CD4-positive, alpha-beta memory T cell (primary cell): ENCODE measurements at regions not wholly inside any gene's neighbourhood (a gene's known extent, or its start where the extent isn't known, plus 50 kb on each side); places are given as distances from the start of the nearest gene placed in this dataset.

Experiments
- CTCF ChIA-PET: fragments of 350-600 bp; sonication (Branson Sonifier 250); formaldehyde crosslinking; loops from one replicate; lab custom pipeline; 2021; ENCODE audit warnings: inconsistent platforms; ENCODE audit not compliant: partially characterized antibody; lab: Charles Lee
- POLR2A ChIA-PET: fragments of 350-600 bp; sonication (Branson Sonifier 250); formaldehyde crosslinking; loops from one replicate; lab custom pipeline; 2021; ENCODE audit not compliant: partially characterized antibody; lab: Charles Lee
- DNase-seq, 5 donors: peaks; one replicate each; pipeline versions ENCODE4 v3.0.0 to v3.0.0-alpha.2; 2020 to 2022; ENCODE audit warnings: mixed read lengths in 1 of 5
- H3K27ac ChIP-seq: one replicate; pipeline ENCODE4 v1.7.0; 2013; ENCODE audit warnings: low read depth, low read length
- H3K27me3 ChIP-seq: 2 replicates; pipeline ENCODE4 v1.7.0; 2013; ENCODE audit warnings: mild to moderate bottlenecking, low read length, moderate library complexity; ENCODE audit not compliant: insufficient read depth
- H3K36me3 ChIP-seq: 2 replicates; pipeline ENCODE4 v1.7.0; 2013; ENCODE audit warnings: mild to moderate bottlenecking, low read length, moderate library complexity; ENCODE audit not compliant: insufficient read depth
- H3K4me1 ChIP-seq: 2 replicates; pipeline ENCODE4 v1.7.0; 2013; ENCODE audit warnings: mild to moderate bottlenecking, low read length, moderate library complexity; ENCODE audit not compliant: insufficient read depth
- H3K4me3 ChIP-seq, 2 donors: one replicate each; pipeline ENCODE4 v1.7.0; 2013; ENCODE audit warnings: low read length in 2 of 2, mild to moderate bottlenecking in 1 of 2
- H3K9me3 ChIP-seq, 2 donors: one replicate each; pipeline ENCODE4 v1.7.0; 2013; ENCODE audit warnings: low read length in 2 of 2, control low read depth in 1 of 2; ENCODE audit not compliant: control insufficient read depth in 1 of 2
- H3K27ac Mint-ChIP-seq, 7 donors: one replicate each; pipeline ENCODE4 v1.8.0; 2020 to 2021; ENCODE audit warnings: mixed read lengths in 7 of 7, mild to moderate bottlenecking in 6 of 7, inconsistent platforms in 3 of 7, moderate library complexity in 3 of 7
- H3K27me3 Mint-ChIP-seq, 2 donors: one replicate each; pipeline ENCODE4 v1.8.0; 2020 to 2021; ENCODE audit warnings: mixed read lengths in 2 of 2
- H3K36me3 Mint-ChIP-seq, 2 donors: one replicate each; pipeline ENCODE4 v1.8.0; 2020 to 2021; ENCODE audit warnings: mixed read lengths in 2 of 2, inconsistent platforms in 1 of 2, mild to moderate bottlenecking in 1 of 2
- H3K4me1 Mint-ChIP-seq, 4 donors: one replicate each; pipeline ENCODE4 v1.8.0; 2020 to 2021; ENCODE audit warnings: mixed read lengths in 4 of 4, mild to moderate bottlenecking in 1 of 4
- H3K4me3 Mint-ChIP-seq, 8 donors: one replicate each; pipeline ENCODE4 v1.8.0; 2020 to 2021; ENCODE audit warnings: mixed read lengths in 8 of 8, mild to moderate bottlenecking in 7 of 8, moderate library complexity in 6 of 8, inconsistent platforms in 3 of 8
- H3K9me3 Mint-ChIP-seq, 8 donors: one replicate each; pipeline ENCODE4 v1.8.0; 2020 to 2021; ENCODE audit warnings: mixed read lengths in 8 of 8, mild to moderate bottlenecking in 5 of 8, inconsistent platforms in 3 of 8, moderate library complexity in 1 of 8
- intact Hi-C: fragments of 100-400 bp; cut with micrococcal nuclease; formaldehyde crosslinking; loops from one replicate; pipeline ENCODE4 v1.15.1; 2023

GRCh38 chr15:39242345-39242744 lies 338.5 kb upstream of the THBS1 start:
- peaks cover 0 to 9% of the 10 kb centered on the region in 2 donors for H3K27me3 Mint-ChIP-seq
- H3K9me3 Mint-ChIP-seq = peaks cover 0 to 6% (median 0%) of the 10 kb centered on the region in 8 donors
- POLR2A ChIA-PET = no interaction called here

GRCh38 chr15:39243396-39243795 lies 337.5 kb upstream of the THBS1 start:
- no peak overlapping the region for H3K4me3 ChIP-seq
- no peak for DNase-seq
- Mint-ChIP-seq H3K36me3 (no peaks in the 10 kb centered on the region), H3K27ac (no peak overlapping the region), H3K4me3 (no peak overlapping the region), H3K27me3 (peaks cover 0 to 9% of the 10 kb centered on the region in 2 donors), H3K4me1 (no peaks in the 10 kb centered on the region), H3K9me3 (peaks cover 0 to 6% (median 0%) of the 10 kb centered on the region in 8 donors)
- POLR2A ChIA-PET = no interaction called here
- CTCF ChIA-PET = interaction anchor here (0.9 kb wide), 1 partner anchor 10 kb away, joined by 4 read pairs; no protein-coding TSS in a partner anchor
- no peaks in the 10 kb centered on the region for H3K9me3 ChIP-seq
- H3K27ac ChIP-seq = no peak overlapping the region
- H3K27me3 ChIP-seq = no peaks in the 10 kb centered on the region
- no peaks in the 10 kb centered on the region for H3K4me1 ChIP-seq
- intact Hi-C loops = no loop called here
- H3K36me3 ChIP-seq = no peaks in the 10 kb centered on the region

More at GRCh38 chr15:39242345-39242744, 338.5 kb upstream of the THBS1 start:
- Mint-ChIP-seq H3K27ac (no peak overlapping the region), H3K36me3 (no peaks in the 10 kb centered on the region), H3K4me3 (no peak overlapping the region), H3K4me1 (no peaks in the 10 kb centered on the region)
- CTCF ChIA-PET = no interaction called here
- Histone ChIP-seq H3K27me3 (no peaks in the 10 kb centered on the region), H3K27ac (no peak overlapping the region), H3K4me3 (no peak overlapping the region), H3K4me1 (no peaks in the 10 kb centered on the region), H3K36me3 (no peaks in the 10 kb centered on the region), H3K9me3 (no peaks in the 10 kb centered on the region)
- no peak for DNase-seq
- intact Hi-C loops = no loop called here

GRCh38 chr15:39244776-39245175 lies 336.1 kb upstream of the THBS1 start:
- ChIA-PET CTCF (no interaction called here), POLR2A (no interaction called here)
- H3K27me3 ChIP-seq = no peaks in the 10 kb centered on the region
- H3K36me3 ChIP-seq = no peaks in the 10 kb centered on the region
- Mint-ChIP-seq H3K27me3 (peaks cover 3 to 9% of the 10 kb centered on the region in 2 donors), H3K4me1 (no peaks in the 10 kb centered on the region), H3K27ac (no peak overlapping the region), H3K4me3 (no peak overlapping the region), H3K9me3 (peaks cover 0 to 4% (median 0%) of the 10 kb centered on the region in 8 donors), H3K36me3 (no peaks in the 10 kb centered on the region)
- H3K4me3 ChIP-seq = no peak overlapping the region
- H3K4me1 ChIP-seq = no peaks in the 10 kb centered on the region
- DNase-seq = no peak
- no peak overlapping the region for H3K27ac ChIP-seq
- intact Hi-C loops = no loop called here
- no peaks in the 10 kb centered on the region for H3K9me3 ChIP-seq

- H3K27ac Mint-ChIP-seq = no peak overlapping the region
- intact Hi-C loops = no loop called here
- no peak overlapping the region for H3K27ac ChIP-seq
- no peaks in the 10 kb centered on the region for H3K36me3 Mint-ChIP-seq
- H3K9me3 ChIP-seq = no peaks in the 10 kb centered on the region
- no peaks in the 10 kb centered on the region for H3K36me3 ChIP-seq
- H3K4me3 ChIP-seq = no peak overlapping the region
- ChIA-PET POLR2A (no interaction called here), CTCF (no interaction called here)
- H3K27me3 ChIP-seq = no peaks in the 10 kb centered on the region
- H3K4me1 Mint-ChIP-seq = peaks cover 0 to 5% (median 3%) of the 10 kb centered on the region in 4 donors
- no peak for DNase-seq
- H3K9me3 Mint-ChIP-seq = no peaks in the 10 kb centered on the region
- peaks cover 3 to 9% of the 10 kb centered on the region in 2 donors for H3K27me3 Mint-ChIP-seq
- H3K4me3 Mint-ChIP-seq = no peak overlapping the region
- no peaks in the 10 kb centered on the region for H3K4me1 ChIP-seq
Measured at GRCh38 chr15:39246523-39246922, 334.4 kb upstream of the THBS1 start.

- no peak overlapping the region for H3K4me3 Mint-ChIP-seq
- no peaks in the 10 kb centered on the region for H3K36me3 Mint-ChIP-seq
- H3K9me3 Mint-ChIP-seq = no peaks in the 10 kb centered on the region
- peaks cover 3 to 9% of the 10 kb centered on the region in 2 donors for H3K27me3 Mint-ChIP-seq
- H3K9me3 ChIP-seq = no peaks in the 10 kb centered on the region
- no peak for DNase-seq
- H3K27me3 ChIP-seq = no peaks in the 10 kb centered on the region
- no peak overlapping the region for H3K27ac Mint-ChIP-seq
- ChIA-PET POLR2A (no interaction called here), CTCF (no interaction called here)
- no peak overlapping the region for H3K27ac ChIP-seq
- intact Hi-C loops = no loop called here
- H3K4me1 ChIP-seq = no peaks in the 10 kb centered on the region
- H3K36me3 ChIP-seq = no peaks in the 10 kb centered on the region
- H3K4me3 ChIP-seq = no peak overlapping the region
- H3K4me1 Mint-ChIP-seq = peaks cover 0 to 5% (median 3%) of the 10 kb centered on the region in 4 donors
Measured at GRCh38 chr15:39247574-39247973, 333.3 kb upstream of the THBS1 start.

- Histone ChIP-seq H3K4me1 (no peaks in the 10 kb centered on the region), H3K36me3 (no peaks in the 10 kb centered on the region), H3K4me3 (no peak overlapping the region), H3K27me3 (no peaks in the 10 kb centered on the region), H3K9me3 (no peaks in the 10 kb centered on the region), H3K27ac (no peak overlapping the region)
- intact Hi-C loops = no loop called here
- CTCF ChIA-PET = no interaction called here
- Mint-ChIP-seq H3K27me3 (peaks cover 3 to 10% of the 10 kb centered on the region in 2 donors), H3K4me3 (no peak overlapping the region), H3K36me3 (no peaks in the 10 kb centered on the region), H3K9me3 (no peaks in the 10 kb centered on the region), H3K27ac (no peak overlapping the region), H3K4me1 (peaks cover 0 to 5% (median 3%) of the 10 kb centered on the region in 4 donors)
- DNase-seq = no peak
- POLR2A ChIA-PET = no interaction called here
Measured at GRCh38 chr15:39248204-39248603, 332.7 kb upstream of the THBS1 start.

GRCh38 chr15:39250001-39250400 lies 330.9 kb upstream of the THBS1 start:
- intact Hi-C loops = no loop called here
- Mint-ChIP-seq H3K9me3 (no peaks in the 10 kb centered on the region), H3K27me3 (peaks cover 3 to 5% of the 10 kb centered on the region in 2 donors), H3K4me3 (no peak overlapping the region), H3K27ac (no peak overlapping the region), H3K4me1 (peaks cover 0 to 5% (median 3%) of the 10 kb centered on the region in 4 donors), H3K36me3 (no peaks in the 10 kb centered on the region)
- POLR2A ChIA-PET = no interaction called here
- Histone ChIP-seq H3K9me3 (no peaks in the 10 kb centered on the region), H3K27ac (no peak overlapping the region), H3K36me3 (no peaks in the 10 kb centered on the region), H3K27me3 (no peaks in the 10 kb centered on the region), H3K4me1 (no peaks in the 10 kb centered on the region), H3K4me3 (no peak overlapping the region)
- no peak for DNase-seq
- CTCF ChIA-PET = no interaction called here
